H9 (cell line): ENCODE measurements at regions not wholly inside any gene's neighbourhood (a gene's known extent, or its start where the extent isn't known, plus 50 kb on each side); places are given as distances from the start of the nearest gene placed in this dataset.

Experiments used
- DNase-seq: peaks from one replicate; pipeline ENCODE4 v3.0.0-alpha.2; 2017
- H2AFZ ChIP-seq: one replicate; pipeline ENCODE4 v1.6.1; 2013; ENCODE audit warnings: mild to moderate bottlenecking, low read length, control low read depth, moderate library complexity
- H2AK5ac ChIP-seq: 2 replicates; pipeline ENCODE4 v1.6.1; 2013; ENCODE audit warnings: low read length, control low read depth, mixed read lengths; ENCODE audit not compliant: insufficient read length
- H2BK120ac ChIP-seq: one replicate; pipeline ENCODE4 v1.6.1; 2013; ENCODE audit warnings: low read depth, mild to moderate bottlenecking, low read length, control low read depth, inconsistent platforms; ENCODE audit not compliant: poor library complexity, severe bottlenecking
- H2BK12ac ChIP-seq: 2 replicates; pipeline ENCODE4 v1.6.1; 2013; ENCODE audit warnings: low read length, control low read depth, mixed read lengths, low read depth; ENCODE audit not compliant: insufficient read length
- H2BK15ac ChIP-seq: 2 replicates; pipeline ENCODE4 v1.6.1; 2013; ENCODE audit warnings: low read depth, low read length, control low read depth
- H2BK20ac ChIP-seq: one replicate; pipeline ENCODE4 v1.6.1; 2013; ENCODE audit warnings: low read depth, mild to moderate bottlenecking, low read length, control low read depth, inconsistent platforms; ENCODE audit not compliant: poor library complexity, severe bottlenecking
- H2BK5ac ChIP-seq: 2 replicates; pipeline ENCODE4 v1.6.1; 2013; ENCODE audit warnings: low read length, control low read depth, mixed read lengths; ENCODE audit not compliant: insufficient read length
- H3K14ac ChIP-seq: 2 replicates; pipeline ENCODE4 v1.6.1; 2013; ENCODE audit warnings: low read length, control low read depth; ENCODE audit not compliant: insufficient read depth
- H3K18ac ChIP-seq: 2 replicates; pipeline ENCODE4 v1.6.1; 2013; ENCODE audit warnings: low read depth, mild to moderate bottlenecking, mixed read lengths, low read length, control low read depth; ENCODE audit not compliant: insufficient read length
- H3K23ac ChIP-seq: 2 replicates; pipeline ENCODE4 v1.6.1; 2013; ENCODE audit warnings: low read length, control low read depth, mixed read lengths, low read depth; ENCODE audit not compliant: insufficient read length
- H3K23me2 ChIP-seq: 2 replicates; pipeline ENCODE4 v1.6.1; 2013; ENCODE audit warnings: low read depth, mild to moderate bottlenecking, mixed read lengths, low read length, control low read depth; ENCODE audit not compliant: insufficient read length, poor library complexity, severe bottlenecking
- H3K27ac ChIP-seq: 2 replicates; pipeline ENCODE4 v1.5.1; 2013; ENCODE audit warnings: low read length, control low read depth, mixed read lengths, low read depth; ENCODE audit not compliant: insufficient read length
- H3K27me3 ChIP-seq: 2 replicates; pipeline ENCODE4 v1.6.1; 2013; ENCODE audit warnings: low read length, control low read depth, inconsistent platforms; ENCODE audit not compliant: insufficient read depth
- H3K4ac ChIP-seq: 2 replicates; pipeline ENCODE4 v1.6.1; 2013; ENCODE audit warnings: low read depth, mild to moderate bottlenecking, control low read depth, inconsistent platforms, low read length, moderate library complexity
- H3K4me1 ChIP-seq: 2 replicates; pipeline ENCODE4 v1.6.1; 2013; ENCODE audit warnings: low read length, control low read depth, inconsistent platforms; ENCODE audit not compliant: insufficient read depth
- H3K4me2 ChIP-seq: 2 replicates; pipeline ENCODE4 v1.6.1; 2013; ENCODE audit warnings: low read length, control low read depth, mixed read lengths; ENCODE audit not compliant: insufficient read length, insufficient read depth
- H3K56ac ChIP-seq: 2 replicates; pipeline ENCODE4 v1.6.1; 2013; ENCODE audit warnings: low read depth, mild to moderate bottlenecking, mixed read lengths, low read length, control low read depth; ENCODE audit not compliant: insufficient read length
- H3K79me1 ChIP-seq: 2 replicates; pipeline ENCODE4 v1.6.1; 2013; ENCODE audit warnings: low read depth, mild to moderate bottlenecking, moderate library complexity, low read length, control low read depth, inconsistent platforms; ENCODE audit not compliant: insufficient read depth, poor library complexity, severe bottlenecking
- H3K79me2 ChIP-seq: 2 replicates; pipeline ENCODE4 v1.6.1; 2013; ENCODE audit warnings: low read length, control low read depth, inconsistent platforms; ENCODE audit not compliant: insufficient read depth
- H3K9ac ChIP-seq: 2 replicates; pipeline ENCODE4 v1.6.1; 2013; ENCODE audit warnings: low read length, control low read depth, mixed read lengths; ENCODE audit not compliant: insufficient read length; ENCODE audit errors: extremely low read depth
- H3K9me3 ChIP-seq: one replicate; pipeline ENCODE4 v1.6.1; 2013; ENCODE audit warnings: low read depth, low read length, inconsistent platforms; ENCODE audit not compliant: control insufficient read depth
- H3T11ph ChIP-seq: one replicate; pipeline ENCODE4 v1.6.1; 2013; ENCODE audit warnings: mild to moderate bottlenecking, low read length, control low read depth, inconsistent platforms
- H4K20me1 ChIP-seq: one replicate; pipeline ENCODE4 v1.6.1; 2013; ENCODE audit not compliant: control insufficient read depth, insufficient read length, insufficient read depth
- H4K5ac ChIP-seq: 2 replicates; pipeline ENCODE4 v1.6.1; 2013; ENCODE audit warnings: low read depth, mild to moderate bottlenecking, mixed read lengths, low read length, control low read depth; ENCODE audit not compliant: insufficient read length
- H4K8ac ChIP-seq: replicated peaks from 2 replicates; pipeline ENCODE4 v1.6.1; 2013; ENCODE audit warnings: low read length, control low read depth, mixed read lengths, low read depth; ENCODE audit not compliant: insufficient read length
- H4K91ac ChIP-seq: 2 replicates; pipeline ENCODE4 v1.6.1; 2013; ENCODE audit warnings: low read depth, mild to moderate bottlenecking, moderate library complexity, mixed read lengths, low read length, control low read depth; ENCODE audit not compliant: insufficient read length
- H3K27ac Mint-ChIP-seq, 3 experiments: 2 replicates in 2 of 3; 3 replicates in 1 of 3; pipeline ENCODE4 v1.8.0; 2020 to 2021; ENCODE audit warnings: mixed read lengths in 3 of 3, mild to moderate bottlenecking in 1 of 3, moderate library complexity in 1 of 3
- H3K27me3 Mint-ChIP-seq: 2 replicates; pipeline ENCODE4 v1.8.0; 2021; ENCODE audit warnings: low read depth, mild to moderate bottlenecking, moderate library complexity, mixed read lengths
- H3K36me3 Mint-ChIP-seq, 3 experiments: 2 replicates in 2 of 3; 3 replicates in 1 of 3; pipeline ENCODE4 v1.8.0; 2020 to 2021; ENCODE audit warnings: low read depth in 3 of 3, mixed read lengths in 3 of 3; ENCODE audit not compliant: insufficient read depth in 1 of 3
- H3K4me1 Mint-ChIP-seq, 2 experiments: 2 replicates each; pipeline ENCODE4 v1.8.0; 2020; ENCODE audit warnings: mixed read lengths in 2 of 2
- H3K4me3 Mint-ChIP-seq, 2 experiments: 2 replicates in 1 of 2; 3 replicates in 1 of 2; pipeline ENCODE4 v1.8.0; 2020 to 2021; ENCODE audit warnings: mild to moderate bottlenecking in 2 of 2, mixed read lengths in 2 of 2, moderate library complexity in 1 of 2
- H3K9me3 Mint-ChIP-seq, 2 experiments: 2 replicates in 1 of 2; 3 replicates in 1 of 2; pipeline ENCODE4 v1.8.0; 2020; ENCODE audit warnings: mild to moderate bottlenecking in 2 of 2, mixed read lengths in 2 of 2, moderate library complexity in 1 of 2
- CTCF ChIP-seq: fragments of 200-600 bp; sonication (generic); conservative IDR thresholded peaks from 3 replicates; pipeline ENCODE4 v1.8.0; 2021; ENCODE audit warnings: antibody characterized with exemption, mild to moderate bottlenecking
- WGBS: extraction: QIAGEN DNeasy Blood & Tissue Kit; methylation state at CpG from one replicate; pipeline ENCODE4 v1.1.7; 2013; ENCODE audit warnings: missing lambda C conversion rate, low lambda C conversion rate, mixed read lengths; ENCODE audit not compliant: insufficient read length; ENCODE audit errors: extremely low coverage; 5-methylcytosine and 5-hydroxymethylcytosine counted together

GRCh38 chr4:71268166-71268565, 70.7 kb upstream of the SLC4A4 start:
- no peak for DNase-seq
- no peak overlapping the region for H2BK20ac ChIP-seq
- Mint-ChIP-seq H3K9me3 (no peaks in the 10 kb centered on the region), H3K27me3 (no peaks in the 10 kb centered on the region), H3K36me3 (no peaks in the 10 kb centered on the region), H3K27ac (no peak overlapping the region), H3K4me3 (no peak overlapping the region), H3K4me1 (peaks cover 0 to 13% of the 10 kb centered on the region in 2 experiments; a peak in 3 of 4 replicates)
- no peak overlapping the region for H3K56ac ChIP-seq
- no peak overlapping the region for H4K8ac ChIP-seq
- H3K79me1 ChIP-seq: no peaks in the 10 kb centered on the region
- H3K27me3 ChIP-seq: no peaks in the 10 kb centered on the region
- no peaks in the 10 kb centered on the region for H3K23me2 ChIP-seq
- H3K14ac ChIP-seq: no peak overlapping the region
- H4K91ac ChIP-seq: no peak overlapping the region
- no peaks in the 10 kb centered on the region for H3K79me2 ChIP-seq
- no peak overlapping the region for H2BK12ac ChIP-seq
- H4K20me1 ChIP-seq: no peaks in the 10 kb centered on the region
- no peak overlapping the region for H4K5ac ChIP-seq
- no peak overlapping the region for H2BK5ac ChIP-seq
- H2AK5ac ChIP-seq: no peak overlapping the region
- no CpG with 5 or more reads among the region's 4 CpGs for WGBS
- H3K9me3 ChIP-seq: no peaks in the 10 kb centered on the region
- H2BK15ac ChIP-seq: no peak overlapping the region
- TF ChIP-seq CTCF: no peak
- H2BK120ac ChIP-seq: no peak overlapping the region
- no peak overlapping the region for H3K27ac ChIP-seq
- no peak overlapping the region for H3K18ac ChIP-seq
- H3K4me2 ChIP-seq: no peak overlapping the region
- no peak overlapping the region for H3T11ph ChIP-seq
- no peak overlapping the region for H2AFZ ChIP-seq
- H3K4me1 ChIP-seq: 0 out of 2 replicates have a peak, but pooled peaks cover 2% of the 10 kb centered on the region
- no peak overlapping the region for H3K23ac ChIP-seq
- no peak overlapping the region for H3K9ac ChIP-seq
- H3K4ac ChIP-seq: no peak overlapping the region
